NCI-H1092 (cell line): ENCODE measurements at regions not wholly inside any gene's neighbourhood (a gene's known extent, or its start where the extent isn't known, plus 50 kb on each side); places are given as distances from the start of the nearest gene placed in this dataset.
A peak's percentile ranks its signal among the peaks of the same experiment; 100 is the strongest.

ENCODE experiments used
- DNase-seq: peaks from one replicate; lab custom pipeline; 2025; lab: John Stamatoyannopoulos, UW

GRCh38 chr2:56444339-56444738, 260.5 kb downstream of the CCDC85A start:
- DNase-seq = peak; percentile 1

GRCh38 chr2:56448403-56449001, 264.7 kb downstream of the CCDC85A start:
- DNase-seq = no peak

GRCh38 chr2:56449002-56449431, 265.2 kb downstream of the CCDC85A start:
- DNase-seq = no peak

- no peak for DNase-seq
Observed at GRCh38 chr2:56449449-56449860, 265.7 kb downstream of the CCDC85A start.

GRCh38 chr2:56450047-56450446, 266.3 kb downstream of the CCDC85A start:
- no peak for DNase-seq

- no peak for DNase-seq
Observed at GRCh38 chr2:56450772-56451171, 267.0 kb downstream of the CCDC85A start.

DNA sequence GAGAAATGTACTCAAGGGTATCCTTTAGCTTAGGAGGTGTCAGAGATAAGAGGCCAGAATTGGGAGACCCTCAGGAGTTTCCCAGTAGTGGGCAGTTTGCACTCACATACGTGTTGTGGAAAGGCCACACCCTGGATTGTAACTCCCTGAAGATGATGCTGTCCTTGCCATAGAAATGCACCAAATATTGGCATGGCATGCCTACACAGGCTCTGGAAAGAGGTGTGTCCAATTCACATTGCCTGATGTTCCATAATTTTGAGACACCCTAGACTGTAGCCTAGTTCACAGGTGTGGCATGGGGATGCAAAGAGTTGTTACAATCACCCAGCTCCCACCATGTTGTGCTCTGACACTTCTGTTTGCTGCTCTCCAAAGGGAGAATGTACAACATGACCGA, 271.9 kb downstream of the CCDC85A start:
- DNase-seq = no peak

GRCh38 chr2:56456791-56457190, 273.0 kb downstream of the CCDC85A start:
- no peak for DNase-seq

- no peak for DNase-seq
Observed at GRCh38 chr2:56460508-56460907, 276.7 kb downstream of the CCDC85A start.

DNA sequence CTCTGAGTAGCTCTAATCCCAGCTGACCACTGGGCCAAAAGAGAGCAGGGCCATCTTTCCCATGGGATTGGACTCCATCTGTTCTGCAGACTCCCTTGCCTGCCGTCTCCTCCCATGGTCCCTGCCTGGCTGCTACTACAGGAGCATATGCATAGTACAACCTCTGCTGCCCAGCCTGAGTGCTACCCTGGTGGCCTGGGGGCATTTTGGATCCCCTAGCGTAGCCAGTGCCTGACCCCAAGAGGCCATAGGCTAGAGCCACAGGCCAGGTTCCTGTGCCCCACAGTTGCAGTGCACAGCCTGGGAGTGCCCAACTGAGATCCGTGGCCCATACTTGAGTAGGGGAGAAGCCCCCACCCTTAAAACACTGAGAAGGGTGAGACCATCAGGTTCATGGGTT, 280.3 kb downstream of the CCDC85A start:
- no peak for DNase-seq

GRCh38 chr2:56464613-56465012, 280.8 kb downstream of the CCDC85A start:
- DNase-seq = no peak

GRCh38 chr2:56465491-56465890, 281.7 kb downstream of the CCDC85A start:
- DNase-seq = no peak

DNA sequence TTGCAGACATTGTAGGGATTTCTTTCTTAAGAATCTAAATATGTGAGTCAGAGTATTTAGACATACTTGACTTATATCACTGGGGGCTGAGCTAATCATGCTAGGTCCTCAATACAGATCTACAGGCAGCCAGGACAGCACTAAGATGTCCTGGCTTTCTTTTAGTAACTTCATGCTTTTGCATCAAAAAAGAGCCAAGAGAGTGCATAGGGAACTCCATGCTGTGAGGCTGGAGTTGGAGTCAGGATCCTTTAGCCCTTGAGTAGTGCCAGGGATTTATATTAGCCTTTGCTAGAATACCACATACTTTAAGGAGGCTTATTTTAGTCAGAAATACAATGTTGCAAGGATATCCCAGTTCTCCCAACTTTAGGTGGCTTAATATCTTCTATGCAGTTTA, 289.7 kb downstream of the CCDC85A start:
- no peak for DNase-seq

GRCh38 chr2:56474412-56475158, 290.8 kb downstream of the CCDC85A start:
- DNase-seq = peak; percentile 81

- no peak for DNase-seq
Observed at GRCh38 chr2:56475191-56475590, 291.4 kb downstream of the CCDC85A start.

DNA sequence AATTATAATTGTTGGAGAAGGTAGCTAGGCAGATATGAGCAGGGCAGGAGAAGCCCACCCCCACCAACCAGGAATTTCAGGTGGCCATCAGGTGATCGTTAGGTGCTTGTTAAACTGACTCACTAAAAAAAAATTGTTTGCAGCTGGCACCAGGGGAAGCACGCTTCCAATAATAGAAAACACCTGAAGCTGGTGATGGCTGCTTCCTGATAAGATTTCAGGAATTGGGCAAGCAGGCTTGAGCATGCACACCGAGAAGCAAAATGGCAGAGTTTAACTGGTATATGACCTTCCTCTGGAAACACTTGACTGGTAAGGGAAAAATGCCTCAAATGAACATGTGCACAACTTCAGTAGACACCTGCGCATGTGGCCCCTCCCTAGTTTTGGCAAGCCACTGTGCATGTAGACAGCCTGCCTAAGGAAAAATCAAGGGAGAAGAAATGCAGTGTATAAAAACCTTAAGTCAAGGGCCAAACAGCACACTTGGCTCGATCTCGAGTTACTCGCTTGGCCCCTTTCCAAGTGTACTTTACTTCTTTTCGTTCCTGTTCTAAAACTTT, 292.8 kb downstream of the CCDC85A start:
- no peak for DNase-seq

- DNase-seq = no peak
Observed at GRCh38 chr2:56478027-56478426, 294.2 kb downstream of the CCDC85A start.

DNA sequence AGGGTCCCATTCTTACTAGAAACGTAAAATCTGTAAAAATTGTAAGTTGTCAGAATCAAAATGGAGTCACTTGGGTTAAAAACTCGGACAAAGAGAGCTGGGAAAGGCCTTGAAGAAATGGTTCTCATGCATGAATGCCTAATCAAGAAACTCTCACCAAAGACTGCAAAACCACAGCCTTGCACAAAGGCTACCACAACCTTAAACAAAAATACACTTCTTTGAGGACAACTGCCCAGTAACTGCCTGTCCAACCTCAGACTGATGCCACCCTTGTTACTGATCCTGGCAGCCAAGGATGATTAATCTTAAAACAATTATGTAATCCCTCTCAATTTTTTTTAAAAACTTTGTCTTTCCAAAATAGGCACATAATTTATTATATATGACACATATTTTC, 299.3 kb downstream of the CCDC85A start:
- DNase-seq = no peak

- DNase-seq = no peak
Observed at GRCh38 chr2:56484906-56485305, 301.1 kb downstream of the CCDC85A start.

- no peak for DNase-seq
Observed at GRCh38 chr2:56500317-56500716, 316.5 kb downstream of the CCDC85A start.

GRCh38 chr2:56502616-56503015, 318.8 kb downstream of the CCDC85A start:
- no peak for DNase-seq

GRCh38 chr2:56505885-56506284, 322.1 kb downstream of the CCDC85A start:
- no peak for DNase-seq

DNA sequence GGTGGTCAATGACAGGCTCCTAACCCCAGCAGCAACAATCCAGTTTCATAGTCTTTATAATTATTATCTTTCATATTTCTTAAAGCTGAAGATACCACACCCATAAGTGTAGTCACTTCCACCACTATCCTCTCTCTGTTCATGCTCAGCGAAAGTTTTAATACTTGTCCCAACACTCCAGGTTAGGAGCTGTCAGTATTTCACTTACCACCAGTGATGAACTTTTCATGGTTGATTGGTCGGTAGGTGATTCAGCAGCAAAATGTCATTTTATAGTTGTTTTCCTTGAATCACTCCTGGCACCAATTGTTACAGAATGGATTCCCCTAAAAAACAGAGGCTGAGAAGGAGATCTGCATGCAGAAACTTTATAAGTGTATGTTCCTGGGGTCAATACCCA, 324.9 kb downstream of the CCDC85A start:
- no peak for DNase-seq

GRCh38 chr2:56510610-56511009, 326.8 kb downstream of the CCDC85A start:
- no peak for DNase-seq
